SU-DHL-6 (cell line): ENCODE measurements at regions not wholly inside any gene's neighbourhood (a gene's known extent, or its start where the extent isn't known, plus 50 kb on each side); places are given as distances from the start of the nearest gene placed in this dataset.

Experiments used
- CTCF ChIP-seq: fragments of 200-600 bp; sonication (generic); IDR thresholded peaks from one replicate; pipeline ENCODE4 v1.5.1; 2017; ENCODE audit warnings: antibody characterized with exemption, mild to moderate bottlenecking, low read length, moderate library complexity; ENCODE audit not compliant: insufficient read depth, poor library complexity, severe bottlenecking
- EZH2phosphoT487 ChIP-seq: fragments of 200-600 bp; sonication (generic), shearing (Covaris generic); conservative IDR thresholded peaks from 2 replicates; pipeline ENCODE4 v1.6.1; 2018; ENCODE audit warnings: mild to moderate bottlenecking, antibody characterized with exemption, low read length, moderate library complexity, mixed read lengths

GRCh38 chr4:129246910-129247461, 151.0 kb downstream of the C4orf33 start:
- TF ChIP-seq CTCF = no peak
- TF ChIP-seq EZH2phosphoT487 = no peak
